ENCODE measurements at regions not wholly inside any gene's neighbourhood (a gene's known extent, or its start where the extent isn't known, plus 50 kb on each side); places are given as distances from the start of the nearest gene placed in this dataset.
A peak's percentile ranks its signal among the peaks of the same experiment; 100 is the strongest.
"Not testable (repeated sequence)": the region's sequence is repeated elsewhere in the genome, so short reads cannot be mapped to it uniquely, and the experiment has no call there.

DNA sequence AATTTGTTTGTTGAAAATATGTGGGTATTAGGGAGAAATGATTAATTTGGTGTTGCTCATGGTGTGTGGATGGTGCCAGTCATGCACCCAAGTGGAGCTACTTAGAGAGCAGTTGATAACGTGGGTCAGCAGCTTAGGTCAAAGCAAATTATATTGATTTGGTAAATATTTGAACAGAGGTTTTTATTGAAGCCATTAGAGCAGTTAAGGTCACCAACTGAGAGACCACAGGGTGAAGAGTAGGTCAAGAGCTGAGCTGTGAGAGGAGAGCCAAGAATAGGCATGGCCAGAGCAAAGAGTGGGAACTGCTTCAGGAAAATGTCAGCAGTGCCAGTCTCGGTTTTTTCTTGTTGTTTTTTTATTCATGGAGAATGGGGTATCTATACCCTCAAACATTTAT is 97.9 kb downstream of the TMEM168 start:
- DNase-seq: peak; percentile 67

DNA sequence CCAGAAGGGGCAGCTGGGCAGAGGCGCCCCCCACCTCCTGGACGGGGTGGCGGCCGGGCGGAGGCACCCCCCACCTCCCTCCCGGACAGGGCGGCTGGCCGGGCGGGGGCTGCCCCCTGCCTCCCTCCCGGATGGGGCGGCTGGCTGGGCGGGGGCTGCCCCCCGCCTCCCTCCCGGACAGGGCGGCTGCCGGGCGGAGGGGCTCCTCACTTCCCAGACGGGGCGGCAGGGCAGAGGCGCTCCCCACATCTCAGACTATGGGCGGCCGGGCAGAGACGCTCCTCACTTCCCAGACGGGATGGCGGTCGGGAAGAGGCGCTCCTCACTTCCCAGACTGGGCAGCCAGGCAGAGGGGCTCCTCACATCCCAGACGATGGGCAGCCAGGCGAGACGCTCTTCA is 93.0 kb downstream of the TMEM168 start:
- not testable (repeated sequence) for DNase-seq

DNA sequence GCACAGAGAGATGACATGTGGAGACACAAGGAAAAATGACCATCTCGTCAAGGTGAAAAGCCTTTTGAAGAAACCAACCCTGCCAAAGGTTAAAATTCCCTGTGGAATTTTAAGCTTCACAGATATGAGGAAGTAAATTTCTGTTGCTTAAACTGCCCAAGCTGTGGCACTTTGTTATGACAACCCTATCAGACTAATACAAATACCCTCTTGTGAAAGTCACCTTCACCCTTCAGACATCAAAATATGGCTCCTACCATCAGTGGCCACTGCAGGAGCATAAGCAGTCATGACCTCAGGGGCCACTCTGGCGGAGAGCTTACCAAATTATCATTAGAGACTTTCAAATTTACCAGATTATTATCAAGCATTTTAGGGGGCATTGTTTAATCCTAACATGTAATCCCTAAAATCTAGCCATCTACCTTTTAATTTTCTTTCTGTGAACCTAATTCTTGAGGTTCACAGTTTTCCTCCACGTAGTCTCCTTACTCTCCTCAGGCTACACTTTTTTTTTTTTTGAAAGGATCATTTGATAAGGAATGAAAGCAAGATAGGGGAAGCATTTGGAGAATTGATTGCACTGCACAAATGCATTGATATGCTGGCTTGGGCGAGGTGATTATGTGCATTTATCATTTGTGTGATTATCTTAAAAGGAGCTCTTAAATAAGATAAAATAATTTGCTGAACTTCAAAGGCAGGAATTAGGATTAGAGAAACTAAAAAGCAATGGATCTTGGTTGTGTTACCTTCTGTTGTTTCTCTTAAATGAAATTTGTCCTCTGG is 90.3 kb downstream of the TMEM168 start:
- no peak for DNase-seq

DNA sequence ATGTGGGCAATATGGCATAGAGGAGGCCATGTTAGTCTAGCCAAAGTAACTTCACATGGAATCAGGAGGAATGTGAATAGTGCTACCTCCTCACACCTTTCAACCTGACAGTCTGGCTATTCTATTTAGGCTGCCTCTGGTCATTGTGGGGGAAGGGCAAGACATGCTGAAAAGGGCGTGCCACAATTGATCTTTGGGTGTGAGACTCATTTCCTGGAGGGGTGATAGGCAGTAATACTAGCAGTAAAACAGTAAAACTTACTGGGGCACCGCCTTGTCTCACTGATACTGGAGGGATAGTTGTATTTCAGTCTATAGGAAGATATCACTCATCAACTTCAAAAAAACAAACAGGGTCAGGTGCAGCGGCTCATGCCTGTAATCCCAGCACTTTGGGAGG is 88.7 kb downstream of the TMEM168 start:
- no peak for DNase-seq

- peak; percentile 33 for DNase-seq
These were observed 82.5 kb downstream of the TMEM168 start for GRCh38 chr7:112707655-112708054.

DNA sequence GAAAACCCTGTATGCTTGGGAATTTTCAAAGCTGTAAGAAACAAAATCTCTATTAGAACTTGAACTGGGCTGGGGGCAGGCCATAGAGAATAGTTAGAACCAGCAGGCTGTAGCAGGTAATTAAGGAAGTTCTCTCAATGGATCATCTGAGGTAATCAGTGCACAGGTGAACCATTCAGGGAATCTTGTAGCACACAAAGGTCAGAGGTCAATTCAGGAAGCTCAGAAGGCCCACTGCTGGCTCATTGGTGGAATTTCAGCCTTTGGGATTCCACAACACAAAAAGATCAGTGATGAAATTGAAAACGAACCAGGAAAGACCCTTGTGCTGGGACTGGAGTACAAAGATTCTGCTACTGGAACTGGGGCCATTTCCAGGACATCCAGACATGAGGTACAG is 82.0 kb downstream of the TMEM168 start:
- no peak for DNase-seq
